DND-41 (cell line): ENCODE measurements at regions not wholly inside any gene's neighbourhood (a gene's known extent, or its start where the extent isn't known, plus 50 kb on each side); places are given as distances from the start of the nearest gene placed in this dataset.
"Not testable (repeated sequence)": the region's sequence is repeated elsewhere in the genome, so short reads cannot be mapped to it uniquely, and the experiment has no call there.

Experiments used
- ATAC-seq: fragments of 200-7000 bp; cut with Tn5 transposase; 3 replicates; pipeline ENCODE4 v1.9.1; 2021; ENCODE audit warnings: low read depth; ENCODE audit not compliant: insufficient read depth
- DNase-seq: peaks from one replicate; pipeline ENCODE4 v3.0.0-alpha.2; 2020
- H2AFZ ChIP-seq: 2 replicates; pipeline ENCODE4 v1.6.0; 2012; ENCODE audit warnings: low read depth, low read length
- H3K27ac ChIP-seq: 2 replicates; pipeline ENCODE4 v1.5.1; 2012; ENCODE audit warnings: low read length, inconsistent platforms
- H3K27me3 ChIP-seq: fragments of 200-600 bp; sonication (generic); 2 replicates; pipeline ENCODE4 v1.6.0; 2012; ENCODE audit warnings: low read length, mild to moderate bottlenecking, inconsistent platforms; ENCODE audit not compliant: insufficient read depth, poor library complexity
- H3K36me3 ChIP-seq: 2 replicates; pipeline ENCODE4 v1.5.1; 2012; ENCODE audit warnings: low read length, inconsistent platforms; ENCODE audit not compliant: insufficient read depth
- H3K4me1 ChIP-seq: 2 replicates; pipeline ENCODE4 v1.5.1; 2012; ENCODE audit warnings: mild to moderate bottlenecking, low read length; ENCODE audit not compliant: insufficient read depth
- H3K4me2 ChIP-seq: 2 replicates; pipeline ENCODE4 v1.6.0; 2012; ENCODE audit warnings: mild to moderate bottlenecking, moderate library complexity, low read length, inconsistent platforms; ENCODE audit not compliant: insufficient read depth
- H3K4me3 ChIP-seq, 2 experiments: fragments of 200-600 bp in 1 of 2; shearing (Covaris generic) in 1 of 2; 2 replicates each; pipeline ENCODE4 v1.5.1; 2012 to 2016; ENCODE audit warnings: inconsistent platforms in 2 of 2, low read length in 2 of 2, mild to moderate bottlenecking in 2 of 2, low read depth in 1 of 2, moderate library complexity in 1 of 2
- H3K79me2 ChIP-seq: 2 replicates; pipeline ENCODE4 v1.6.0; 2012; ENCODE audit warnings: low read length, inconsistent platforms; ENCODE audit not compliant: insufficient read depth
- H3K9ac ChIP-seq: 2 replicates; pipeline ENCODE4 v1.6.0; 2012; ENCODE audit warnings: low read depth, mild to moderate bottlenecking, inconsistent platforms, low read length, moderate library complexity
- H3K9me3 ChIP-seq: 2 replicates; pipeline ENCODE4 v1.5.1; 2012; ENCODE audit warnings: low read length, moderate library complexity, mild to moderate bottlenecking, inconsistent platforms; ENCODE audit not compliant: insufficient read depth, severe bottlenecking
- H4K20me1 ChIP-seq: 2 replicates; pipeline ENCODE4 v1.6.0; 2012; ENCODE audit warnings: low read length; ENCODE audit not compliant: insufficient read depth
- CTCF ChIP-seq: IDR thresholded peaks from 2 replicates; pipeline ENCODE4 v1.5.1; 2012; ENCODE audit warnings: borderline replicate concordance, low read length, moderate library complexity, mild to moderate bottlenecking; ENCODE audit not compliant: poor library complexity, severe bottlenecking; ENCODE audit errors: extremely low read depth
- EZH2 ChIP-seq: IDR thresholded peaks from 3 replicates; pipeline ENCODE4 v1.6.1; 2012; ENCODE audit warnings: borderline replicate concordance, low read depth, mild to moderate bottlenecking, moderate library complexity, low read length, inconsistent platforms; ENCODE audit not compliant: severe bottlenecking

- not testable (repeated sequence) for H3K9ac ChIP-seq, H4K20me1 ChIP-seq, H3K79me2 ChIP-seq, DNase-seq, H3K27ac ChIP-seq, H3K4me1 ChIP-seq, H3K4me2 ChIP-seq, H3K4me3 ChIP-seq, H2AFZ ChIP-seq, ATAC-seq, H3K9me3 ChIP-seq, H3K36me3 ChIP-seq, H3K27me3 ChIP-seq
Measured at GRCh38 chrX:99988532-99988931, 421.5 kb downstream of the PCDH19 start.

GRCh38 chrX:99973572-99974226, 436.4 kb downstream of the PCDH19 start:
- Histone ChIP-seq H3K4me1 (no peaks in the 10 kb centered on the region), H3K79me2 (no peaks in the 10 kb centered on the region), H3K27me3 (no peaks in the 10 kb centered on the region), H2AFZ (no peak overlapping the region), H3K36me3 (no peaks in the 10 kb centered on the region), H3K4me3 (no peak overlapping the region), H3K9me3 (no peaks in the 10 kb centered on the region), H3K27ac (no peak overlapping the region), H3K9ac (no peak overlapping the region), H3K4me2 (no peak overlapping the region), H4K20me1 (no peaks in the 10 kb centered on the region)
- DNase-seq = no peak
- TF ChIP-seq CTCF = no peak
- no peak for TF ChIP-seq EZH2
- ATAC-seq = no peak

GRCh38 chrX:99939883-99940232, 470.2 kb downstream of the PCDH19 start:
- no peak overlapping the region for H3K4me3 ChIP-seq
- H4K20me1 ChIP-seq = no peaks in the 10 kb centered on the region
- no peaks in the 10 kb centered on the region for H3K4me1 ChIP-seq
- no peaks in the 10 kb centered on the region for H3K36me3 ChIP-seq
- H3K9ac ChIP-seq = no peak overlapping the region
- TF ChIP-seq CTCF (no peak), EZH2 (no peak)
- no peaks in the 10 kb centered on the region for H3K79me2 ChIP-seq
- no peaks in the 10 kb centered on the region for H3K27me3 ChIP-seq
- DNase-seq = no peak
- no peaks in the 10 kb centered on the region for H3K9me3 ChIP-seq
- no peak overlapping the region for H2AFZ ChIP-seq
- no peak overlapping the region for H3K4me2 ChIP-seq
- H3K27ac ChIP-seq = no peak overlapping the region
- ATAC-seq = no peak

GRCh38 chrX:99939206-99939882, 470.7 kb downstream of the PCDH19 start:
- H3K4me1 ChIP-seq, H3K27me3 ChIP-seq, H3K4me3 ChIP-seq, H2AFZ ChIP-seq, H3K36me3 ChIP-seq, H4K20me1 ChIP-seq, H3K9me3 ChIP-seq, H3K4me2 ChIP-seq, H3K27ac ChIP-seq, H3K9ac ChIP-seq, DNase-seq, ATAC-seq, H3K79me2 ChIP-seq: not testable (repeated sequence)
